NCI-H345 treated with DMSO at 0.1 percent for 48 hours (cell line): ENCODE measurements at regions not wholly inside any gene's neighbourhood (a gene's known extent, or its start where the extent isn't known, plus 50 kb on each side); places are given as distances from the start of the nearest gene placed in this dataset.
"Not testable (repeated sequence)": the region's sequence is repeated elsewhere in the genome, so short reads cannot be mapped to it uniquely, and the experiment has no call there.

Experiments
- DNase-seq: peaks from one replicate; lab custom pipeline; 2025; ENCODE audit not compliant: unreplicated experiment; lab: John Stamatoyannopoulos, UW

- not testable (repeated sequence) for DNase-seq
Observed at GRCh38 chr22:49698616-49699015, 129.1 kb downstream of the BRD1 start.

- no peak for DNase-seq
Observed at GRCh38 chr22:49697047-49697446, 130.6 kb downstream of the BRD1 start.

GRCh38 chr22:49694462-49695260 is 133.0 kb downstream of the BRD1 start:
- DNase-seq = no peak

- no peak for DNase-seq
Observed at GRCh38 chr22:49693848-49694247, 133.8 kb downstream of the BRD1 start.

GRCh38 chr22:49693416-49693815 is 134.3 kb downstream of the BRD1 start:
- DNase-seq = no peak

- no peak for DNase-seq
Observed at GRCh38 chr22:49692499-49693225, 135.0 kb downstream of the BRD1 start.

GRCh38 chr22:49691256-49691655 is 136.4 kb downstream of the BRD1 start:
- no peak for DNase-seq

GRCh38 chr22:49690454-49690853 is 137.2 kb downstream of the BRD1 start:
- no peak for DNase-seq

GRCh38 chr22:49689858-49690257 is 137.8 kb downstream of the BRD1 start:
- no peak for DNase-seq

- no peak for DNase-seq
Observed at GRCh38 chr22:49689255-49689770, 138.4 kb downstream of the BRD1 start.

- DNase-seq = no peak
Observed at GRCh38 chr22:49688516-49689254, 139.0 kb downstream of the BRD1 start.

GRCh38 chr22:49687786-49688515 is 139.7 kb downstream of the BRD1 start:
- no peak for DNase-seq

GRCh38 chr22:49687333-49687732 is 140.3 kb downstream of the BRD1 start:
- DNase-seq = no peak

- no peak for DNase-seq
Observed at GRCh38 chr22:49686495-49687219, 141.0 kb downstream of the BRD1 start.

GRCh38 chr22:49685686-49686085 is 142.0 kb downstream of the BRD1 start:
- DNase-seq = no peak

GRCh38 chr22:49685116-49685515 is 142.6 kb downstream of the BRD1 start:
- DNase-seq = no peak

GRCh38 chr22:49683032-49683431 is 144.6 kb downstream of the BRD1 start:
- no peak for DNase-seq

GRCh38 chr22:49680819-49681218 is 146.9 kb downstream of the BRD1 start:
- DNase-seq = not testable (repeated sequence)

- DNase-seq = no peak
Observed at GRCh38 chr22:49678842-49679170, 148.9 kb downstream of the BRD1 start.

GRCh38 chr22:49678137-49678841 is 149.4 kb downstream of the BRD1 start:
- DNase-seq = no peak
